WTC11 (cell line): ENCODE measurements at regions not wholly inside any gene's neighbourhood (a gene's known extent, or its start where the extent isn't known, plus 50 kb on each side); places are given as distances from the start of the nearest gene placed in this dataset.

ENCODE experiments used
- CREB1 ChIP-seq: sonication (generic); formaldehyde crosslinking; IDR thresholded peaks from 2 replicates; pipeline ENCODE4 v1.8.0; 2023; ENCODE audit warnings: mild to moderate bottlenecking, missing genetic modification reagents
- CTCF ChIP-seq: fragments of 200-600 bp; IDR thresholded peaks from 2 replicates; pipeline ENCODE4 v1.8.0; 2022; ENCODE audit warnings: antibody characterized with exemption
- E2F1 ChIP-seq: sonication (generic); formaldehyde crosslinking; IDR thresholded peaks from 2 replicates; pipeline ENCODE4 v1.8.0; 2022; ENCODE audit warnings: mild to moderate bottlenecking, missing genetic modification reagents
- ELF4 ChIP-seq: sonication (generic); formaldehyde crosslinking; IDR thresholded peaks from 2 replicates; pipeline ENCODE4 v1.8.1; 2022; ENCODE audit warnings: low read depth, mild to moderate bottlenecking, moderate library complexity, missing genetic modification reagents
- ESRRA ChIP-seq: sonication (generic); formaldehyde crosslinking; IDR thresholded peaks from 2 replicates; pipeline ENCODE4 v1.8.1; 2022; ENCODE audit warnings: mild to moderate bottlenecking, missing genetic modification reagents, borderline replicate concordance
- FOXK1 ChIP-seq: sonication (generic); formaldehyde crosslinking; IDR thresholded peaks from 2 replicates; pipeline ENCODE4 v1.8.0; 2022; ENCODE audit warnings: mild to moderate bottlenecking, moderate library complexity, missing genetic modification reagents
- FOXP4 ChIP-seq: sonication (generic); formaldehyde crosslinking; IDR thresholded peaks from 2 replicates; pipeline ENCODE4 v1.8.0; 2022; ENCODE audit warnings: mild to moderate bottlenecking, missing genetic modification reagents
- GRHL2 ChIP-seq: fragments of 250-450 bp; sonication (Bioruptor Pico); IDR thresholded peaks from 2 replicates; pipeline ENCODE4 v1.8.0; 2022; ENCODE audit warnings: mild to moderate bottlenecking, moderate library complexity; ENCODE audit not compliant: insufficient replicate concordance, severe bottlenecking
- NR1H2 ChIP-seq: sonication (generic); formaldehyde crosslinking; IDR thresholded peaks from 2 replicates; pipeline ENCODE4 v1.9.0; 2021; ENCODE audit warnings: mild to moderate bottlenecking, moderate library complexity, missing genetic modification reagents
- SP1 ChIP-seq: sonication (generic); formaldehyde crosslinking; conservative IDR thresholded peaks from 2 replicates; pipeline ENCODE4 v1.8.1; 2022; ENCODE audit warnings: missing genetic modification reagents
- TEAD4 ChIP-seq: sonication (generic); formaldehyde crosslinking; IDR thresholded peaks from 2 replicates; pipeline ENCODE4 v1.8.0; 2022; ENCODE audit warnings: mild to moderate bottlenecking, missing genetic modification reagents
- ZBTB21 ChIP-seq: sonication (generic); formaldehyde crosslinking; IDR thresholded peaks from 2 replicates; pipeline ENCODE4 v1.8.1; 2023; ENCODE audit warnings: mild to moderate bottlenecking, missing genetic modification reagents, borderline replicate concordance
- TF ChIP-seq, protein P1 (sequence below): sonication (generic); formaldehyde crosslinking; IDR thresholded peaks from 2 replicates; pipeline ENCODE4 v1.8.1; 2023; ENCODE audit warnings: mild to moderate bottlenecking, moderate library complexity, missing genetic modification reagents

DNA sequence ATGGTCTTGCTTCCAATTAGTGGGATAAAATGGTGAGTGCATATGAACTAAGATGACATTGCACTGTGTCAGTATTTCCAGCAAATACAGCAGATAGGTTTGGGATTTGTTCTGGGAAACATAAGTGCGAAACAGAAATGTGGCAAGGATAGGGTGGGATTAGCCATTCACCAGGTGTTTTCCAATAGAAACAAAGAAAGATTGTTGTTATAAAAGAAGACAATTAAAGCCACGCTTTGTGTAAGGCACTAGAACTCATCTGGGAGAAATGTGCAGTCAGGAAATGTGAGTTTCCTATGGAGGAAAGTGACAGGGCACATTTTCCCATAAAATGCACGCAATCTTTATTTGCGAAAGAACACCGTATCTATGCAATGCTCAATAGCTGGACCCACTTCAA lies 1547.8 kb downstream of the EFNB2 start:
- TF ChIP-seq ELF4 (CRISPR knock-in tag) (no peak), SP1 (no peak), CTCF (no peak), ZBTB21 (CRISPR knock-in tag) (no peak), FOXK1 (CRISPR knock-in tag) (no peak), NR1H2 (CRISPR knock-in tag) (no peak), E2F1 (CRISPR knock-in tag) (no peak), TEAD4 (CRISPR knock-in tag) (no peak), ESRRA (no peak), CREB1 (CRISPR knock-in tag) (no peak), GRHL2 (CRISPR knock-in tag) (no peak), FOXP4 (CRISPR knock-in tag) (no peak)
- TF ChIP-seq, protein P1, sequence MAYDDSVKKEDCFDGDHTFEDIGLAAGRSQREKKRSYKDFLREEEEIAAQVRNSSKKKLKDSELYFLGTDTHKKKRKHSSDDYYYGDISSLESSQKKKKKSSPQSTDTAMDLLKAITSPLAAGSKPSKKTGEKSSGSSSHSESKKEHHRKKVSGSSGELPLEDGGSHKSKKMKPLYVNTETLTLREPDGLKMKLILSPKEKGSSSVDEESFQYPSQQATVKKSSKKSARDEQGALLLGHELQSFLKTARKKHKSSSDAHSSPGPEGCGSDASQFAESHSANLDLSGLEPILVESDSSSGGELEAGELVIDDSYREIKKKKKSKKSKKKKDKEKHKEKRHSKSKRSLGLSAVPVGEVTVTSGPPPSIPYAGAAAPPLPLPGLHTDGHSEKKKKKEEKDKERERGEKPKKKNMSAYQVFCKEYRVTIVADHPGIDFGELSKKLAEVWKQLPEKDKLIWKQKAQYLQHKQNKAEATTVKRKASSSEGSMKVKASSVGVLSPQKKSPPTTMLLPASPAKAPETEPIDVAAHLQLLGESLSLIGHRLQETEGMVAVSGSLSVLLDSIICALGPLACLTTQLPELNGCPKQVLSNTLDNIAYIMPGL (CRISPR knock-in tag): no peak
